HG03354 (cell line): ENCODE measurements at regions not wholly inside any gene's neighbourhood (a gene's known extent, or its start where the extent isn't known, plus 50 kb on each side); places are given as distances from the start of the nearest gene placed in this dataset.

Source experiments
- ATAC-seq: cut with Tn5 transposase; IDR thresholded peaks from one replicate; pipeline ENCODE4 v1.9.1; 2021; ENCODE audit warnings: mild to moderate bottlenecking; ENCODE audit not compliant: unreplicated experiment, poor library complexity, severe bottlenecking

DNA sequence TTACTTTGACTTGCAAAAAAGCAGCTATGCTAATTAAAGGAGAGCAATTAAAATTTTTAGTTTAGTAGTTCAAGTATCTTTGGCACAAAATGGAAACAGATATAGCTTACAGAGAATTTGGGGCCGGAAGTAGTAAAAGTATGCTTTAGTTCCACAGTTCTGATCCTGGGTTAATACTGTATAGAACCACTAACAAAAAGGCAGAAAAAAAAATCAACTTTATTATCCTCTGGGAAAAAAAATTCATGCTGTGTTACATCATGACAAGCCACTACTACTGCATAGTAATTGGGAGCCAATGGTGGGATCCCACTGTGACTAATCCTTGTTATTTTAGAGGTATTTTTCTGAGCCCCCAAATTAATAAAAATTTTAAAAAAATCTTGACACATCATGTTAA lies 246.8 kb upstream of the PRDM9 start:
- ATAC-seq = no peak

DNA sequence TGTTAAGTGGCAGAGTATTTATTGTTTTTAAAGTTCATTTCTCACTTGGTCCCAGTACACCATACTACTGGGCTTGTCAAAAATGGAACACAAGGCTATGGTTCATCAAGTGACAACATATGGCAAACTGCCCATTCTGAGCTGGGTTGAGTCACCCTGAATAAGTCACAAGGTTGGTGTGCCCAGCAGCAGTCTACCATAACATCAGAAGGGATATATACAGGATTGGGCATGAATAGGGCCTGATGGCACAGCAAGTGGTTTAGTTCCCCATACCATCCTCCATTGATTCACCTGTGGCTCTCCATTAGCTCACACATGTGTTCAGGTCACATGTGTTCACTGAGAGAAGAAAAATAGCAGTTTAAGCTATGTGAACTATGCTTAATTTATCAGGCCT lies 249.8 kb upstream of the PRDM9 start:
- no peak for ATAC-seq

DNA sequence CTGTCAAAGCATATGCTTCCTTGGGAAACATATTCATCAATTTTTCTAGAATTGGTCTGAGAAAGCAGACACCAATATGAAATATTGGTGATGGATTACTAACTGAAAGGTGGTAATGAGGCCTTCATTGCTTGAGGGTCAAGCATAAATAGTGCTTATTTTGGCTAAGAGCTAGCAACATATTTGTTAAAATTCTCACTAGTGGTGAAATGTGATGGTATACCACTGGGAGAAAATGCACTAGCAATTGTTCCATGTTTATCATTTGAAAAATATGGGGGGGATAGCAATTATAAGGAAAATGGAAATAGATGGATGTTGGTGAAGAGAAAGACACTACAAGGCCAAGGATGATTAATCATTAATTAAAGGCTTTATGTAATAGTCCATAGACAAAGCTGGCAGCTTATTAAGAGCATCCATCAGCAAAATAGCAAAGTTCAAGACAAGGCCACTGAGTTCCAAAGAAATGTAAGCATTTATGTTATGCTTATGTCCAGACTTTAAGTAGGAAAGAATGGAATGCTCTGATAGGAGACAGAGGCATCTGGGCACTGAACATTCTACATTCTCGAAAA lies 253.7 kb upstream of the PRDM9 start:
- ATAC-seq = no peak

DNA sequence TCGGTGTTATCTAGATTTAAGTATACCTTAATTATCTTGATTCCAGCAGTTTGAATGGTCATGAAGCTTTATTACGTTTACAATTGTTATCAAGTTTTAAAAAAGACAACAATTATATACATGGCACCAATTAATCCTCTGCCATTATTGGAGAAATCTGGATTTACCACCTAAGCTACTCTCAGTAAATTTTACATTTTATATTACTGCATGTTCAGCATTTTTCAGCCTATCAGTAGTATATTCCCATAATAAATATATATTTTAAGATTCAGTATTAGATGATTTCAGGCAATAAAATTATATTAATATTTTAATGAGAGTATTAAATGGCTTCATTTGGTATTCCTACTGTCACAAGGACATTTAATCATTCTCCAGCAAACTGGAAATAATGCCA lies 264.5 kb upstream of the PRDM9 start:
- no peak for ATAC-seq

DNA sequence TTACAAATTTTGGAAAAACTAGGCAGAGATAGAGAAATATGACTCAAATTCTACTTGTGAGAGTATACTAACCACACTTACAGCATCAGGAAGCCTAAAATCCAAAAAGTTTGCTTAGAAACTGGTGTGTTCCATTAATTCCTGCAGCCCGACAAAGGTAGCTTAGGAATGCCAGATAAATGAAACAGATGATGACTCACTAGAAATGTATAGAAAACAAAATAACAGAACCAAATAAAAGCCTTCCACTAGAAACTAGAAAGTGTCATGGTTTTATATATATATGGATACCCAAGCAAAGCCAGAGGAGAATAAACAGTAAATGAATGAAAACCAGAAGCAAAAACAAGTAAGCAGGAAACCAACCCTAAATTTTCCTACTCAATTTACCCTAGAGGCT lies 272.2 kb upstream of the PRDM9 start:
- no peak for ATAC-seq

DNA sequence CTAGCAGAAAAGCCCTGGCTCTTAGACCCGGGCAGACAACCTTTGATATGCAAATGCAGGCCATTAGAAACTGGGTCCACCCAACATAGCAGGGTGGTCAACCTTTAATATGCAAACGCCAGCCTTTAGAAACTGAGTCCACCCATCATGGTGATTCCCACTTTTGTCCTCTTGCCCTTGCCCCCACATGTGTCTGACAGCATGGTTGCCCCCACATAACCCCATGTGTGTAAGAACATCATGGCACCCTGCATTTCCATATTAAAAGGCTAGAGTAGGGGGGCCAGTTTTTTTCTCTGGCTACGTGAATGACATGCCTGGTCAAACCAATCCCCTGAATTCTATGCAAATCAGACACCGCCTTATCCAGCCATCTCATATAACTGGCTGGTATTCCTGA lies 273.2 kb upstream of the PRDM9 start:
- ATAC-seq = no peak

DNA sequence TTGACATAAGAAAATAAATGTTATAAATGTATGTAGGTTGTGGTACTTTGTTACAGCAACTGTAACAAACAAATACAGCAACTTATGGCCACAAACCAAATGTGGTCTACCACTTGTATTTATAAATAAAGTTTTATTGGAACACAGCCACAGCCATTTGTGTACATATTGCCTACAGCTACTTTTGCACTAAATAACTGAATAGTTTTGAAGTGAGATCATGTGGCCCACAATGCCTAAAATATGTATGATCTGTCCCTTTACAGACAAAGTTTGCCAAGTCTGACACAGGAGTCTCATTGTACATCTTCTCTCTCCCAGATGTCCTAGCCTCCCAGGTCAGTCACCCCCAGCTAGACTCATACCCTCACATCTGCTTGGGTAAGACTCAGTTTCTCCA lies 283.6 kb upstream of the PRDM9 start:
- ATAC-seq = no peak

DNA sequence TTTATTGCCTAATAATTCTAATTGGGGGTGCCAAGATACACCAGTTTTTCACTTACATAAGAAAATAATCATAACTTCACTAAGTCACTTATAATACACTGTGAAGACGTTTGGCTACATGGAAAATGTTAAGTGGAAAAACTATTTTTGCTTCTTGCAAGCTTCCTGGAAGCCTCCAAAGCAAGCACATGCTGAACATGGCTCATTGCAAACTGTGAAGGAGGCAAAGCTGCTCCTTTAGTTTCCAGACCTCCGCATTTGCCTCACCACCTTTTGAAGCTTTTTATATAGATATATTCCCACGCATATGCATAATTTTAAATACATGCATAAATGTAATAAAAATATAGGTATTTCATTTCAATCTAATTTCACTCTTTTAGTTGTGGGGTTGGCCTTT lies 285.6 kb upstream of the PRDM9 start:
- no peak for ATAC-seq

DNA sequence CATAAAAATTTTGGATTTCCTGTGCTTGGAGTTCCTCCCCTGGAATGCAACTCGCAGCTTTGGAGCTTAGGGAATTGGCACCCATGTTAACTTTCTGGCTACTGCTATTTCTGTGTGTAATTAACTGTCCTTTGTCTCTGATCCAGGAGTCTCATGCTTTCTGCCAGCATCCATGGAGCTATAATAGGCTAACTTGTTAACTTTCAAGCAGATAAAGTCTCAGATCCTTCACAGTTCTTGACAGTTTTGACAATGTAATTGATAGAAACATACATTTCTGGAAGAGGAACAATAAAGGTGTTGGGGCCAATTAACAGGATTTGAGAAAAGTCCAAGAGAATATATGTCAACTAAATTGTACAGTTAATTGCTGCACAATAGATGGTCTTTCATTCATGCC lies 290.2 kb upstream of the PRDM9 start:
- ATAC-seq = no peak

DNA sequence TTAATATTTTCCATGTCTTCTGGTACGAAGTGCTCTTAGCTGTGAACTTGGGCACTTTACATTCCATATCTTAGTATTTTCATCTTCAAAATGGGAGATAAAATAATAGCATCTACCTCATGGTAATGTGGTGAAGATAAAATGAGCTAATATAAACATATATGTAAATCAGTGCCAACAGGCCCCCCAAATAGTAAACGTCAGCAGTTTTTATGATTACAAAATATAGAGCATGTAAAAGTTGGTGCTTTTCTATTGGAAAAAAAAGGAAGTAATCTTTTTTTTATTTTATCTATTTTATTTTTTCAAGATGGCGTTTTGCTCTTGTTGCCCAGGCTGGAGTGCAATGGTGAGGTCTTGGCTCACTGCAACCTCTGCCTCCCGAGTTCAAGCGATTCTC lies 291.1 kb upstream of the PRDM9 start:
- ATAC-seq = no peak

DNA sequence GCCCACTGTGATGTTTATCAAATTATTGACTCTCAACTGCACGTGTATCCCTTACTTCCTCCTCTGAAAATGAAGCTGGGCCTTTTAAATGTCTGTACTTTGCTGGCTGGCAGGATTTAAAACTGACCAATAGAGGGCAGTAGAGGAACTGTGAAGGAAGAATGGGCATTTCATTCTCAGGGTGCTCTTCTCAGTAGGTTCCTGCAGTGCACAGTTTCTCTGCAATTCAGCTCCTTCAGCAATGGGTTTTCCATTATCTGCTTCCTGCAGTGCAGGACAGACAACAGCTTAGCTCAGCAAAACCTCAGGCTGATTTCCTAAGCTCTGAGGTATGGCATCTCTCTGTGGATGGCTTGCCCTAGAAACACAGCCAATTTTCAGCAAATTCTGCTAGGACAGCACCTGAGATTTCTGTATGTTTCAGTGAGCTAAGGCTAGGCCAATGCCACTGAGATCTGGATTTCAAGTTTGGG lies 298.4 kb upstream of the PRDM9 start:
- ATAC-seq = peak; percentile 86

DNA sequence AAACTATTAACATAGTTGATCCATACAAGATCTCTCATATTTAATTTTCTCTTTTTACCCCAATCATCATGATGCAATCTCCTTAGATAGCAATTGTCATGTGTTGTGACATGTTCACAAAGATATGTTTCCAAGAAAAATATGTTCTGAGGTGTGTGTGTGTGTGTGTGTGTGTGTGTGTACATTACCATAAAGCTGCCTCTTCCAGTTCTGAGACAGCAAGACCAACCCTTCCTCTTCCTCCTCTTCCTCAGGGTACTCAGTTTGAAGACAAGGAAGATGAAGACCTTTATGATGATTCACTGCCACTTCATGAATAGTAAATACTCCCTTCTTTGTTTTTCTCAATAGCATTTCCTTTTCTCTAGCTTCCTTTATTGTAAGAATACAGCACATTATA lies 303.3 kb upstream of the PRDM9 start:
- no peak for ATAC-seq

DNA sequence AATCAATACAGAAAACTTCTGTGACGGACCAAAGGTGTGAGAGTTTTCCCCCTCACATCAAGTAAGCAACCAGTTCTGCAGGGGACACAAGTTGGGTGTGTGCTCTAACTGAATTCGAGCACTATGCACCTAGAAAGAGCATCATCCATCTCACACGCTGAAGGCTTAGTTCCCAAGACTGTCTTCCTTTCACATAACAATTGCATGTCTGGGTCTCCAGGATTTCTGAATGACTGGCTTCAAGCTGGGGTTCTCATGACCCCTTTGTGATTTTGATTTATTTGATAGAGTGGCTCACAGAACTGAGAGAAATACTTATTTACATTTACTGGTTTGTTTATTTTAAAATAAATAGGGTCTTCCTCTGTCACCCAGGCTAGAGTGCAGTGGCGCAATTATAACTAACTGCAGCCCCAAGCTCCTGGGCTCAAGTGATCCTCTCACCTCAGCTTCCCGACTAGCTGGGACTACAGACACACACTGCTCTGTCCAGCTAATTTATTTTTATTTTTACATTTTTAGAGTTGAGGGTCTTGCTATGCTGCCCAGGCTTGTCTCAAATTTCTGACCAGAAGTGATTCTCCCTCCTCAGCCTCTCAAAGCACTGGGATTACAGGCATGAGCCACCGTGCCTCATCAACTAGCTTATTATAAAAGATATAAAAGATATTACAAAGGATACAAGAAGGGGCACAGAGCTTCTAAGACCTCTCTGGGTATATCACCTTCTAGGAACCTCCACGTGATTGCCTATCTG lies 316.7 kb upstream of the CDH12 start:
- no peak for ATAC-seq

DNA sequence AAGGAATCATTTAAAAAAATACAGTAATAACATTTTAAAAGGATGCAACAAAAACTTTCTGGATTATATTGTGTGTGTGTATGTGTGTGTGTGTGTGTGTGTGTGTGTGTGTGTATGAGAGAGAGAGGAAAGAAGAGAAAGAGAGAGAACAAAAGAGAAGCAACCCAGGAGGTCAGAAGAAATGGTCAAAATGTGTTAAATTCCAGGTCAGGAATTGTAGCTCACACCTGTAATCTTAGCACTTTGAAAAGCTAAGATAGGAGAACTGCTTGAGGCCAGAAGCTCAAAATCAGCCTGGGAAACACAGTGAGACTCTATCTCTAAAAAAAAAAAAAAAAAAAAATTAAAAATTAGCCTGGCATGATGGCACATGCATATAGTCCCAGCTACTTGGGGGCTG lies 311.8 kb upstream of the CDH12 start:
- ATAC-seq = no peak

DNA sequence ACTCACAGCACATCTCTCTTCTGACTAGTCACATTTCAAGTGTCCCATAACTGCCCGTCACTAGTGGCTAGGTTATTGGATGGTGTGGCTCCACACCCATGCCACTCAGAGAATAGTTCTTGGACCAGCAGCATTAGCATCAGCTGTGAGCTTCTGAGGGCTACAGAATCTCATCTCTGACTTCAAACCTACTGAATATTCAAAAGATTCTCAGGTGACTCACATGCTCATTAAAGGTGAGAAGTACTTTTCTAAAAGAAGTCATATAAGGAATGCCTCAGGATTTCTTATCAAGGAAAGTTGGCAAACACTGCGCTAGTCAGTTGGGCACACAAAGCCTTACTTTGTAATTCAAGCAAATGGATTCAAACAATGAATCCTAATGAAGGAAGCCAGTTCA lies 305.0 kb upstream of the CDH12 start:
- ATAC-seq = no peak

DNA sequence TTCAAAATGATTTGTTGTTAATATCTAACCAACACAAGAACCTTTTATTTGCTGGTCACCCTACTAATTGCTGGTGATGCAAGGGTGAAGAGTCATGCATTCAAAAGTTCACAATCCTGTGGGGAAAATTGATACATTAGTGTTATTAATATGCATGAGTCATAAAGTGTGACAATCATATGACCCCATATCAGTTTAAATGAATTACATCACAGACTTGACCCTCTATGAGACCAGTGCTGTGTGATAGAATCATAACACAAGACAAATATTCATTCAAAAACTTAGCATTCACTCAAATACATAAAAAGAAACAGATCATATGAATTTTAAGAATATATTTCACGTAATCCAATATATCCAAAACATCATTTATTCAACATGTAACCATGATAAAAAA lies 304.6 kb upstream of the CDH12 start:
- no peak for ATAC-seq

DNA sequence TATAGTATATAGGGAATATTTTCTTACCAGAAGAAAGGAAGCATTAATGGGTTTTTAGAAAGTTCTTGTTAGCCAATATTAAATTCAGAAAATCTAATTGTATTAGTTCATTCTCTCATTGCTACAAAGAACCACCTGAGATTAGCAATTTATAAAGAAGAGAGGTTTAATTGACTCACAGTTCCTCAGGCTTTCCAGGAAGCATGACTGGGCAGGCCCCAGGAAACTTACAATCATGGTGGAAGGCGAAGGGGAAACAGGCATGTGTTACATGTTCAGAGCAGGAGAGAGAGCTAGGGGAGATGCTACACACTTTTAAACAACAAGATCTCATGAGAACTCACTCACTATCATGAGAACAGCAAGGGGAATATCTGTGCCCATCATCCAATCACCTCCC lies 304.0 kb upstream of the CDH12 start:
- no peak for ATAC-seq

DNA sequence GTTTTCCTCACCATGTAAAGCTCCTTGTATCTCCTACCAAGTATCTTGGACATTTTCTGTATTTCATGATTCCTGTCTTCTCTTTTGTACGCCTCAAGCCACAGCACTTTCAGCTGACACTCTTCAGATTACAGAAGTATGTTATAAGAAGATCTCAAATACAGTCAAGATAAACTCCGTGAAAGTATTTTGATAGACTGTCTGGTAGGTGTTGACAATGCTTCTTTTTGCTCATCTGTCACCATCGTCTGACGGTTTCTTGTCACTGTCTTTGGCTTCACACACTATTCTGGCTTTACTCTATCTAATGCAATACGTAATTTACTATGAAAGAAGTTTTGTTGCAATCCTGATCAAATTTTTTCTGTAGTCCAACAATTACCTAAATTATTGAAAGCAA lies 294.5 kb upstream of the CDH12 start:
- ATAC-seq = no peak

DNA sequence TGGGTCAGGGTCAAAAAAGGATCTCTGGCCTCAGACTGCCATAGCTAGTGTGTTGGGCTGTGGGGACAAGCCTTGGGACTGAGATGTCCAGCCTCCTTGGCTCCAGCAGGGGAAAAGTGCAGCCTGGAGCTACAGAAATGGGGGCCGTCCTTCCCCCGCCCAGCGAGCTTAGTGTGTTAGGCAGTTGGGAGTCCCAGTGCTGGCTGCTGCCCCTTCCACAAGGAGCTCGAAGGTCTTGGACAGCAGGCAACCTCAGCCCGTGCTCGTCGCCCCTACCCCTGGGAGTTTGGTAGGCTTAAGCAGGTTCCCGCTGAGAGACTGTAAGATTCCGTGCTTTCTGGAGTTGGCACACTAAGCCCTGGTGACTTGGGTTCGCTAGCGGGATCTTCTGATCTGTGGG lies 293.0 kb upstream of the CDH12 start:
- no peak for ATAC-seq

DNA sequence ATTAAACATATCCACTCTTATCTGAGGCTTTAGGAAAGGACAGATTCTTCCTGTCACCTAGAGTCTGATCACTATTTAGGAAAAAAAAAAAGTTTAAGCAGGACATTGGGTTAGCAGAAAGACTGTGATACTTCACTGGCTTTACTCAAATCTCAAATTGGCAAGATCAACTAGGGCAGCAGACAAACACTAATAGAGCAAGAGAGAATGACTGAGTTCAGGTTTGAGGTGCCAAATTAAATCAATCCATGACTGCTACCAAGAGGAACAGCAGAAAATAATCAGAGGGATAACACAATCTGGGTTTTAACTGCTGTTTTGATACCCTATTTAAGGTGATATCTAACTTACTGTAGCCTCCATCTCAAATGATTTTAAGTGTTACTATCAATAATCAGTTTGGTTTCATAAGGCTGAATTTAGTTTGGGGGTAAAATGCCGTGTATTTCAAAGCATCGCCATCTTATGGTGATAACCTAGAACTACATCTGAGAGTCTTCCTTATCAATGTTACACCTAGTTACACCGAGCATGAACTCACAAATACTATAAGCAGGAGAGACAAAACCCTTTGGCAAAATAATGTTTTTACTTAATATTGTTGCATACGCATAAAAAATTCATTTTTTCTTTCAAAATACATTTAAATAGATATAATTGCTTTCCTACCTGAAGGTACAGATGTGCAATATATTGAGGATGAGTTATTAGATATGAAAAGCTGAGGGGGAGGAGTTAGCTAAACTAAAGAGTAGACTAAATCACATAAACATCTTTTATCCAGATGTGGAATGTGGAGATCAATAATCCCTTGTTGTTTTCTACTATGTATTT lies 286.4 kb upstream of the CDH12 start:
- ATAC-seq = no peak

DNA sequence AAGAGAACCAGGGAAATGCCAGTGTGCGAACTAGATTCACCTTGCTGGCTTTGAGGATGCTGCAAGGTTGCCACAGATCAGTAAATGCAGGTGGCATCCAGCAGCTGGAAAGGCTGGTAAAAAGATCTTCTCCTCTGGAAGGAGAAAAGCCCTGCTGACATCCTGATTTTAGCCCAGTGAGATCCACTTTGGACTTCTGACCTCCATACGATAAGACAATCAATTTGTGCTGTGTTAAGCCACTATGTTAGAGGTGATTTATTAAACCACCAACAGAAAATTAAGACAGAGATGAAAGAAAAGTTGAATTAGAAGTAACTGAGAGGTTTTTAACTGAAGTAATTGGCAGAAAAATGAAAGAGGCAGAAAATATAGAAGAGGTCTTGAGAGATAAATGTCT lies 283.8 kb upstream of the CDH12 start:
- ATAC-seq = no peak
